ENCODE measurements at regions not wholly inside any gene's neighbourhood (a gene's known extent, or its start where the extent isn't known, plus 50 kb on each side); places are given as distances from the start of the nearest gene placed in this dataset.
"Not testable (repeated sequence)": the region's sequence is repeated elsewhere in the genome, so short reads cannot be mapped to it uniquely, and the experiment has no call there.

GRCh38 chr17:31798205-31798724 lies 60.8 kb downstream of the COPRS start:
- Mint-ChIP-seq H3K9me3 (no peaks in the 10 kb centered on the region), H3K36me3 (ENCODE audit: low read depth) (no peaks in the 10 kb centered on the region), H3K4me3 (ENCODE audit: low read depth) (no peak overlapping the region), H3K27ac (no peak overlapping the region), H3K27me3 (ENCODE audit: low read depth) (no peaks in the 10 kb centered on the region), H3K4me1 (ENCODE audit: low read depth) (no peaks in the 10 kb centered on the region)
- intact Hi-C loops (cut with micrococcal nuclease): no loop called here
- DNase-seq (ENCODE audit: low spot score): no peak

GRCh38 chr17:31795941-31796340 lies 63.1 kb downstream of the COPRS start:
- intact Hi-C loops (cut with micrococcal nuclease); H3K4me1 Mint-ChIP-seq (ENCODE audit: low read depth); H3K27ac Mint-ChIP-seq; DNase-seq (ENCODE audit: low spot score); H3K9me3 Mint-ChIP-seq; H3K4me3 Mint-ChIP-seq (ENCODE audit: low read depth); H3K27me3 Mint-ChIP-seq (ENCODE audit: low read depth); H3K36me3 Mint-ChIP-seq (ENCODE audit: low read depth): not testable (repeated sequence)

GRCh38 chr17:31794111-31794510 lies 64.9 kb downstream of the COPRS start:
- peaks cover 3% of the 10 kb centered on the region for H3K4me1 Mint-ChIP-seq (ENCODE audit: low read depth)
- intact Hi-C loops (cut with micrococcal nuclease): no loop called here
- peaks cover 2% of the 10 kb centered on the region for H3K27me3 Mint-ChIP-seq (ENCODE audit: low read depth)
- no peak for DNase-seq (ENCODE audit: low spot score)
- no peaks in the 10 kb centered on the region for H3K9me3 Mint-ChIP-seq
- H3K27ac Mint-ChIP-seq: no peak overlapping the region
- H3K36me3 Mint-ChIP-seq (ENCODE audit: low read depth): no peaks in the 10 kb centered on the region
- H3K4me3 Mint-ChIP-seq (ENCODE audit: low read depth): no peak overlapping the region

GRCh38 chr17:31793634-31794033 lies 65.4 kb downstream of the COPRS start:
- DNase-seq (ENCODE audit: low spot score); intact Hi-C loops (cut with micrococcal nuclease); H3K36me3 Mint-ChIP-seq (ENCODE audit: low read depth); H3K27me3 Mint-ChIP-seq (ENCODE audit: low read depth); H3K4me3 Mint-ChIP-seq (ENCODE audit: low read depth); H3K9me3 Mint-ChIP-seq; H3K27ac Mint-ChIP-seq; H3K4me1 Mint-ChIP-seq (ENCODE audit: low read depth): not testable (repeated sequence)

- Mint-ChIP-seq H3K27ac (no peak overlapping the region), H3K27me3 (ENCODE audit: low read depth) (peaks cover 2% of the 10 kb centered on the region), H3K36me3 (ENCODE audit: low read depth) (no peaks in the 10 kb centered on the region), H3K4me3 (ENCODE audit: low read depth) (no peak overlapping the region), H3K4me1 (ENCODE audit: low read depth) (peaks cover 3% of the 10 kb centered on the region), H3K9me3 (no peaks in the 10 kb centered on the region)
- no peak for DNase-seq (ENCODE audit: low spot score)
- intact Hi-C loops (cut with micrococcal nuclease): no loop called here
These were observed 66.9 kb downstream of the COPRS start for GRCh38 chr17:31792007-31792585.

GRCh38 chr17:31789707-31790505 lies 69.1 kb downstream of the COPRS start:
- Mint-ChIP-seq H3K4me1 (ENCODE audit: low read depth) (peaks cover 3% of the 10 kb centered on the region), H3K4me3 (ENCODE audit: low read depth) (no peak overlapping the region), H3K9me3 (no peaks in the 10 kb centered on the region), H3K27me3 (ENCODE audit: low read depth) (peaks cover 2% of the 10 kb centered on the region), H3K27ac (no peak overlapping the region), H3K36me3 (ENCODE audit: low read depth) (no peaks in the 10 kb centered on the region)
- no peak for DNase-seq (ENCODE audit: low spot score)
- intact Hi-C loops (cut with micrococcal nuclease): no loop called here

GRCh38 chr17:31788956-31789355 lies 70.1 kb downstream of the COPRS start:
- DNase-seq (ENCODE audit: low spot score): no peak
- intact Hi-C loops (cut with micrococcal nuclease): no loop called here
- no peak overlapping the region for H3K27ac Mint-ChIP-seq
- H3K9me3 Mint-ChIP-seq: no peaks in the 10 kb centered on the region
- H3K27me3 Mint-ChIP-seq (ENCODE audit: low read depth): peaks cover 2% of the 10 kb centered on the region
- H3K36me3 Mint-ChIP-seq (ENCODE audit: low read depth): no peaks in the 10 kb centered on the region
- peaks cover 3% of the 10 kb centered on the region for H3K4me1 Mint-ChIP-seq (ENCODE audit: low read depth)
- no peak overlapping the region for H3K4me3 Mint-ChIP-seq (ENCODE audit: low read depth)

- peaks cover 2% of the 10 kb centered on the region for H3K27me3 Mint-ChIP-seq (ENCODE audit: low read depth)
These were observed 70.5 kb downstream of the COPRS start for GRCh38 chr17:31788571-31788946.

GRCh38 chr17:31787857-31788570 lies 71.0 kb downstream of the COPRS start:
- DNase-seq (ENCODE audit: low spot score): no peak
- Mint-ChIP-seq H3K9me3 (no peaks in the 10 kb centered on the region), H3K4me1 (ENCODE audit: low read depth) (peaks cover 3% of the 10 kb centered on the region), H3K4me3 (ENCODE audit: low read depth) (no peak overlapping the region), H3K27ac (no peak overlapping the region), H3K36me3 (ENCODE audit: low read depth) (no peaks in the 10 kb centered on the region), H3K27me3 (ENCODE audit: low read depth) (peaks cover 5% of the 10 kb centered on the region)
- intact Hi-C loops (cut with micrococcal nuclease): no loop called here

More at GRCh38 chr17:31788571-31788946, 70.5 kb downstream of the COPRS start:
- no peaks in the 10 kb centered on the region for H3K36me3 Mint-ChIP-seq (ENCODE audit: low read depth)
- intact Hi-C loops (cut with micrococcal nuclease): no loop called here
- H3K9me3 Mint-ChIP-seq: no peaks in the 10 kb centered on the region
- DNase-seq (ENCODE audit: low spot score): no peak
- no peak overlapping the region for H3K4me3 Mint-ChIP-seq (ENCODE audit: low read depth)
- peaks cover 3% of the 10 kb centered on the region for H3K4me1 Mint-ChIP-seq (ENCODE audit: low read depth)
- H3K27ac Mint-ChIP-seq: no peak overlapping the region

GRCh38 chr17:31786796-31787481 lies 72.1 kb downstream of the COPRS start:
- Mint-ChIP-seq H3K4me3 (ENCODE audit: low read depth) (no peak overlapping the region), H3K27ac (no peak overlapping the region), H3K27me3 (ENCODE audit: low read depth) (peaks cover 12% of the 10 kb centered on the region), H3K36me3 (ENCODE audit: low read depth) (no peaks in the 10 kb centered on the region), H3K4me1 (ENCODE audit: low read depth) (no peaks in the 10 kb centered on the region), H3K9me3 (no peaks in the 10 kb centered on the region)
- intact Hi-C loops (cut with micrococcal nuclease): no loop called here
- DNase-seq (ENCODE audit: low spot score): no peak

GRCh38 chr17:31780483-31780882 lies 78.6 kb downstream of the COPRS start:
- H3K36me3 Mint-ChIP-seq (ENCODE audit: low read depth): no peaks in the 10 kb centered on the region
- no peak for DNase-seq (ENCODE audit: low spot score)
- peaks cover 18% of the 10 kb centered on the region for H3K27me3 Mint-ChIP-seq (ENCODE audit: low read depth)
- no peaks in the 10 kb centered on the region for H3K9me3 Mint-ChIP-seq
- no peak overlapping the region for H3K4me3 Mint-ChIP-seq (ENCODE audit: low read depth)
- H3K4me1 Mint-ChIP-seq (ENCODE audit: low read depth): no peaks in the 10 kb centered on the region
- intact Hi-C loops (cut with micrococcal nuclease): no loop called here
- no peak overlapping the region for H3K27ac Mint-ChIP-seq

GRCh38 chr17:31778523-31778922 lies 80.5 kb downstream of the COPRS start:
- no peaks in the 10 kb centered on the region for H3K4me1 Mint-ChIP-seq (ENCODE audit: low read depth)
- peaks cover 22% of the 10 kb centered on the region for H3K27me3 Mint-ChIP-seq (ENCODE audit: low read depth)
- intact Hi-C loops (cut with micrococcal nuclease): no loop called here
- DNase-seq (ENCODE audit: low spot score): no peak
- no peaks in the 10 kb centered on the region for H3K9me3 Mint-ChIP-seq
- H3K27ac Mint-ChIP-seq: no peak overlapping the region
- no peak overlapping the region for H3K4me3 Mint-ChIP-seq (ENCODE audit: low read depth)
- no peaks in the 10 kb centered on the region for H3K36me3 Mint-ChIP-seq (ENCODE audit: low read depth)
